Left forelimb (tissue), 1 donor: ENCODE measurements at regions not wholly inside any gene's neighbourhood (a gene's known extent, or its start where the extent isn't known, plus 50 kb on each side); places are given as distances from the start of the nearest gene placed in this dataset.

ENCODE experiments used
- DNase-seq: peaks from one replicate; pipeline ENCODE4 v3.0.0-alpha.2; 2018; ENCODE audit warnings: low spot score

DNA sequence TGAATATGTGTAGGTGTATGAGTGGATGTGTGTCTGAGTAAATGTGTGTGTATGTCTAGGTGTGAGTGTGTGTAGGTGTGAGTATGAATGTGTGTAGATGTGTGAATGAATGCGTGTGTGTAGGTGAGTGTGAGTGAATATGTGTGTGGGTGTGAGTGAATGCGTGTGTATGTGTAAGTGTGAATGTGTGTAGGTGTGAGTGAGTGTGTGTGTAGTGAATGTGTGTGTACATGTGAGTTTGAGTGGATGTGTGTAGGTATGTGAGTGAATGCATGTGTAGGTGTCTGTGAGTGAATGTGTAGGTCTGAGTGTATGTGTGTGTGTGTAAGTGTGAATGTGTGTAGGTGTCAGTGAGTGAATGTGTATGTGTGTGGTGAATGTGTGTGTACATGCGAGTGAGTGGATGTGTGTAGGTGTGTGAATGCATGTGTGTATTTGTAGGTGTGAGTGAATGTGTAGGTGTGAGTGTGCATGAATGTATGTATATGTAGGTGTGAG lies 201.0 kb upstream of the ZNF536 start:
- DNase-seq: no peak

DNA sequence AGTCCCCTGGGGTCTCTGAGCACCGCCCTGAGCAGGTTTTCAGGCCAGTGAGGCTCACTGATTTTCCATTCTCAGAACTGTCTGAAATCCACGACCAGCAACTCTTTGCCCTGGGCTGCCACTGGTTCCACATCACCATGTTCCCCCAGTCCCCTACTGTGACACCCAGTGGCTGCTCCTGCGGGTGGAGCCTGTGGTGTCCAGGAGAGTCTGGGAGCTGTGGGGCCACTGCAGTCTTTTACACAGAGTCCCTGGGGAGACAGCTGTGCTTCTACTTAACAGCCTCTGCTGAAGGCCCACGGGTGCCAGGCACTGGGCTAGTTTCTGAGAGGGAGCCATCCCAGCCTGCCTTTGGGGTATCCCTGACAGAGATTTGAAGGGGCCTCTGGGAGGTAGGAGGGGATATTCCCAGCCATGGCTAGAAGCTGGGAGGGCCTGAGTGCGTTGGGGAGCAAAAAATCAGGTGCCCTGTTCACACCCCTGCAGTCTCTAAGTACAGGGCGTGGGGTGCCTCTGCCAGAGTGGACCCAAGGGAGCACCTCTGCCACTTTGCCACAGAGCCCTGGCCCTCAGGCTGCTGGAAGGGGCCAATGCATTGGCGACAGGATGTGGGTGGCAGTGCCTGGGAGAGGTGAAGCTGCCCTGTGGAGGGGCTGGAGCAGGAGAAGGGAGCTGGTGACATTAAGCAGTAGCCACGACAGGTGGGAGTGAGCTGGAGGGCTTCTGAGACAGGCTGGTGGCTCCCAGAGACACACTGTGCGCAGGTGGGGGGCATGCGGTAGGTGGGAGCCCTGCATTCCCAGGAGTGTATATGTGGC lies 200.2 kb upstream of the ZNF536 start:
- no peak for DNase-seq

DNA sequence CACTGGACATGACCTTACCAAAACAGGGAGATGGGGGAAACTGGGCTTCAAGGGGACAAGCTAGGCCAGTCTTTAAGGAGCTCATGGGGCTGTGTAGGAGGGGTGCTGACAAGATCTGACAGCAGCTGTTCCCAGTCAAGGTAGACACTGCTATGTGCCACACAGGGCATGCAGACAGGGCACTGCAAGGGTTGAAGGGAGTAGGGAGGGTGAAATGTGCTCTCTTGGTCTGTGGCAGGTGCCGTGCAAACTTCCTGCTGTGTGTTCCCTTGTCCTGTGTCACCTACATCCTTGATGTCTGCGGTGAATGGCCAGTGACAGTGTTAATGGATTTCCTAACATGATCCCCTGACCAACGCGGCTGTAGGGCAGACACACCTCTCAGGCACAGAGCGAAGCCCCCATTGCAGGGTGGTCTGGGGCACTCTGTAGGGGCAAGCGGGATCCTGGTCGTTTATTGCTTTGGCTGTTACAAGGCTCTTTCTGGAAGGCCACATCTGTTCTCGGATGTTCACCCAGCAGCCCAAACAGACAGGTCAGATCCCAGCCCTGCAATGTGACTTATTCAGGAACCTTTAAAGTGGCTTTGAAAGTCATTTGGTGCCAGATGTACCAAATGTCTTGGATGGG lies 199.5 kb upstream of the ZNF536 start:
- no peak for DNase-seq

DNA sequence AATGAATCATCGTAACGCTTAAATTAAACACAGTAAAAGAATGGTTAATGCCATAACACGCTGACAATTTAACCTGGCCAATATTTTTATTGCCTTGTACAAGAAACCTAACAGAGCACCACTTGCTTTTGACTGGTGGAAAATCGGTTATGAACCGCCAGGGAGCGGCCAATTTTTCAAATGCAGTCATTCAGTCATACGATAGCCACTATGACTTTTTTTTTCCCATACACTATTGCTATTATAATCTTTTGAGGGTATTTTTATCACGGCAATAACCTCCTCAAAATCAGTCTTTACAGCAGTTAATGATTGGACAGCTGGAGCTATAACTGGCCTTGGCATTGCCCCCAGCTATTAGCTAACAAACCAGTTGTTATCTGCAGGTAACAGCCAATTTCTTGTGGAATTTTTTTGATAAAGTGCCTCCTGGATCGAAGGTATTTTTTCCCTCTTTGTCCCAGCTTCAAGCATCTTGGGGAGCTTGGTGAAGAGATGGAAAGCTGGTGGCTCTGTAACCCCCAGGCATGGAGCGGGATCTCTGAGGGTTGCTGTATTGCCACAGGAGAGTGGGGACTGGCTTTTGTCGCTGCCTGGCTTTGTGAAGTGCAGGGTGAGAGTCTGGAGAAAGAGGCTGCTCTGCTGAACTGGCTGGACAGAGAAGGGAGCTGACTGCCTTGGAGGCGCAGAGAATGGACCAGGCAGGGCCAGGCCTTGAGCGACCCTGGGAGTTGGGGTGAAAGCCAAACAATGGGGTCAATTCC lies 198.4 kb upstream of the ZNF536 start:
- DNase-seq: no peak

DNA sequence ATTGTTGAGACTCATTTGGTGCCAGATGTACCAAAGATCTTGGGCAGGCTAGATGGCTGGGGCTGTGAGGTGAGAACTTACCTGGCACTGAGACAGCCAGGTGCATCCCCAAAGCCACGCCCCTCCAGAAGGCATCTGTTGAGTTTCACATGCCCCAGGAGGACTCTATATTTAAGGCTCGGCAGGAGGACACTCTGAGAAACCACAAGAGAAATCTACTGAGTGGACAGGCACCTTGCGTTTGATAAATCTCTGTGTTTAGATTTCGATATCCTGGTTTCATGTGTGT lies 197.9 kb upstream of the ZNF536 start:
- no peak for DNase-seq

DNA sequence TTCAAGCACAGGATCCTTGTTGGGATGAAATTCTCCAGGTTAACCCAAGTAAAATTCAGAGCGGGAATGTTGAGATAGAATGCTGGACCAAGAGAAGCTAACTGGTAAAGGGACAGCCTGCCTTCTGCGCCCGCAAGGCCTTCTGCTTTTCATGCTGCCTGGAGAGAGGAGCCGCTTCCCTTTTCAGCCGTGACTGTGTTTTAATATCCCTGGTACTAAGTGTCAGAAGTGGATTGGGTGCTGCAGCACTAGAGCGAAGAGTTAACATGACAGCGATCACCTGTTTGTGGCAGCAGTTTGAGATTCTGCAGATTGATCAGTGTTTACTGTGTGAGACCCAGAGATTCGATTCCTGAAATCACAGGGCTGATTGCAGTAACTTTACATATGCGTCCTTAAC lies 197.4 kb upstream of the ZNF536 start:
- no peak for DNase-seq

DNA sequence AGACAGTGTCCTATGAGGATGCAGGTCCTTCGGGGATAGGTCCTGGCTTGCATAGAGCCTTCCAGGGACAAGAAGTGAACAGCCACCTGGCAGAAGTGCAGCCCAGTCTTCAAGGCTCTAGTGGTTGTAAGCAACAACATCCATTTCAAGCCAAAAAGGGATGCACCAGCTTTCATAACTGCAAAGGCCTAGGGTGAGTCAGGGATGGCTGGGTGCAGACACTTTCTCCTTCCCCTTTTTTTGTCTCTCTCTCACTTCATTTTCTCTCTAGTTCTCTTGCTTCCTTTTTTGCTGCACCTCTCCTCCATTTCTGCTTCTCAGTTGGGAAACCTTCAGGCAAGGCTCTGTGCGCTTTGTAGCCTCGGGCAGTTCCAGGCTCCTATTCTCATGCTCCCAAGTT lies 196.2 kb upstream of the ZNF536 start:
- no peak for DNase-seq

DNA sequence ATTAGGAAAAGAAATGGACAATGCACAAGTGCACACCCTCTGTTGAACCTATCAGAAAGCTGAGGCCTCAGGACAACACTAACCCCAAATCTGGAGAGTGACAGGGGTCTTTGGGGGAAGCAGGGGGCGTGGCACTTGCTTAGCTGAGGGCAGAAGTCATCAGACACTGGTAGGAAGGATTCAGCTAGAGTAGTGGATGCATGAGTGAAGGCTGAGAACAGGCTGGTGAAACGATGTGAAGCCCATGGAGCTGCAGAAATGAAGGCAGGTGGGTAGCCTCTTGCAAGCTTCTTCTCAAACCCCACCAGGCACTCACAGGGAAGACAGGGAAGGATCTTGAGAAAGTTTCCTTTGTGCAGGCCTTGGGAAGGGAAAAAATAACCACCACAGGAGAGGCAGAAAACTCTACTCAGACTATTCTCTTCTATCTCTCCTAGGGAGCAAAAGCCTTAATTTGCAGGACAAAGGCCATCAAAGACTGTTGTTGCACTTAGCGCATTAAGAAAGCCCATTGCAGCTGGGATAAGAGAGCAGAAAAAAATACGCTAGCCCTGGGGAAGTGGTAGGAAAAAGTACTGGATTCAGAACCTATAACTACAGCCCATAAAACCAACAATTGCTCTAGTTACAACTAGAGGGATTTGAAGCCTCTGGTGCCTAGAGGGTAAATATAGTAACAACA lies 193.3 kb upstream of the ZNF536 start:
- no peak for DNase-seq

DNA sequence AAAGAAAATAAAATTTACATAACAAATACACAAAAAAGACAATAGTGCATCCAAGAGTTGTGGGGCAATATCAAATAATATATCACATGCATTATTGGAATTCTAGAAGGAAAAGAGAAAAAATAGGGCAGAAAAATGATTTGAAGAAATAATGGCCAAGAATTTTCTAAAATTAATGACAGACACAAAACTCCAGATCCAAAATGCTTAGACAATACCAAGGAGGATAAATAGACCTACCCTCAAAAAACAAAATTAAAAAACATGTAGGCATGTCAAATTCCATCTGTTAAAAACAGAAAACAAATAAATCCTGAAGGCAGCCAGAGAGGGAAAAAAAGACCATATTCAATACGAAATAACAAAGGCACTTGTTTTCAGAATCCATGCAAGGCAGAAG lies 191.5 kb upstream of the ZNF536 start:
- DNase-seq: no peak

DNA sequence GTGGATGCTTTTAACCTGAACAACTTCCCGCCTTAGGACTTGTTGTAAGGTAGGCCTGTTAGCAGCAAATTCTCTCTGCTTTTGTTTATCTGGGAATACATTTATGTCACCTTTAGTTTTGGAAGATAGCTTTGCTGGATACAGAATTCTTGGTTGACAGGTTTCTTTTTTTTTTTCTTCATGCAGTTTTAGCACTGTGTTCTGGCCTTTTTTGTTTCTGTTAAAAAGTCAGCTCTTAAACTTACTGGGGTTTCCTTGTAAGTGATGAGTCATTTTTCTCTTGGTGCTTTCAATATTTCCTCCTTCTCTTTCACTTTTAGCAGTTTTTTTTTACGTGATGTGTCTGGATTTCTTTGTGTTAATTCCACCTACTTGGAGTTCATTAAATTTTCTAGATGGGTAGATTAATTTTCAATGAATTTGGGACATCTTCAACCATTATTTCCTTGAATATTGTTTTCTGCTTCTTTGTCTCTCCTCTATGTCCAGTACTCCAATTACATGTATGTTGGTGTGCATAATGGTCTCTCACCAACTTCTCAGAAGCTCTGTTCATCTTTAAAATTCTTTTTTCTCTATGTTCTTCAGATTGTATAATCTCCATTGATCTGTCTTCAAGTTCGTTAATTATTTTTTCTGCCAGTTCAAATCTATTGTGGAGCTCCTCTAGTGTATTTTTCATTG lies 188.2 kb upstream of the ZNF536 start:
- no peak for DNase-seq

DNA sequence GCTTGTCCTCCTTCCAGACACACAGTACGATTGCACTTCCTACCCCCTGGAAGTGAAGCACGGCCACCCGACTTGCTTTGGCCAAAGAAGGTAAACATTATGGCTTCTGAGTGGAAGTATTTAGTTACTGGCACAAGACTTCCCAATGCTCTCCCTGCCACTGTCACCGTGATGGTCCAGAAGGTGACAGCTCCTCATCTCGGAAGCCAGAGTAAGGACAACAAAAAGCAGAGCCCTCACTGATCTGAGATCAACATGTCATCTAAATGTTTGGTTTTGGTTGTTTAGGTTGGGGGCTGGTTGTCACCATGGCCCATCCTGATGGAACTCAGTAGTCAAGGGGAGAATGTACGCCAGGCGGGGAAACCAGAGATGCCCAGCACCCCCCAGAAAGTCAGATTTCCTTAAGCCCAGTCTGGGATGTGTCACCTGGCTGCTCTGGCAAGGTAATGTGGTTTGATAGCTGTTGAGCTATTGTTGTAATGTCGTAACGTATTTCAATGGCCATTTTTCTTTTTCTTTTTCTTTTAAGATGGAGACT lies 170.1 kb upstream of the ZNF536 start:
- DNase-seq: no peak

DNA sequence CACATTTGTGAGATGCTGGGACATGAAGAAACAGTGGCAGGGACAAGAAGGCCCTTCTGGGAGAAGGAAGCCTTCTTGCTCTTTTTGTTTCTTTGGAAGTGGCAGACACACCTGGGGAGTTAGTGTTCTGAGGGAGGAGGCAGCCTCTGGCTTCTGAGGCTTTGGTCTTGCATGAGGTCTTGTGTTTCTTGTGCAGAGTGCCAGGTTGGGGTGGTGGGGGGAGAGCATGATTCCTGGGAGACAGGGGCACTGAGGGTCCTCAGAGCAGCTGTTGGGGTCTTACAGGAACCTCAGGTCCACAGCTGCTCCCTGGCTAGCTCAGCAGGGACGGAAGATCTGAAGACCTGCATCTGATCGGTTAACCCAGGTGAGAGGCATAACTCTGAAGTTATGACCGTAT lies 167.5 kb upstream of the ZNF536 start:
- DNase-seq: no peak

DNA sequence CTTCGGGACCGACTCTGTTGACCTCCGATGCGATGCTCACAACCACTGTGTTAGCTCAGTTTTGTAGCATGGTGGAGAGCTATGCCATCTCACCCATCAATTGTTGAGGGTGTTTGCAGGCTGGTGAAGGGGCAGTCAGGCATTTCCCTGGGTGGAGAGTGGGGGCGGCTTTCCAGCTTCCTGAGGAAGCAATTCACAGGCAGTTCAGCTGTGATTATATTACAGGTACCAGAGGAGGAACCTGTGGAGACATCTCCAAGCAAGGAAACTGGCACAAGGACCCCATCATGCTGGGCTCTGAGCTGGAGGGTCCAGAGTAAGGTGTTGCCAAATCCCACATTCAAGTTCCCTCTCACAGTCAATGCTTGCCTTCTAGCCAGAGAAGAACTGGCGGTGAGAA lies 166.0 kb upstream of the ZNF536 start:
- DNase-seq: no peak

DNA sequence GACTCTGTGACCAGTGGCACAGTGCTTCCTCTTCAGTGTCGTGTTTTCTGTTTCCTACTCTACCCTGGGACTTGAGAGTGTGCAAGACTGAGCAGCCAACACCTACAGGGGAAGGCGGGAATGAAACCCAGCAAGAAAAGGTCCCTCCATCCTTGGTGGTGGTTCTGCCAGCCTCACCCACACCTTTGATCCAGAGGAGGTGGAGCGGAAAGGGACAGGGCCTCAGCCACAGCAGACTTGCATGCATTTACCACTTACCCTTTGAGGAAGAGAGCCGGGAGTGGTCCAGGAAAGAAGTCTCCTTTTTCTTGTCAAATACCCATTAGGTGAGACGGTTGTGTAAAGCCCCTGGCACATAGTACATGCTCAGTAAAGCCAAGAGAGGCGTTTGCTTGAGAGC lies 164.8 kb upstream of the ZNF536 start:
- DNase-seq: no peak

DNA sequence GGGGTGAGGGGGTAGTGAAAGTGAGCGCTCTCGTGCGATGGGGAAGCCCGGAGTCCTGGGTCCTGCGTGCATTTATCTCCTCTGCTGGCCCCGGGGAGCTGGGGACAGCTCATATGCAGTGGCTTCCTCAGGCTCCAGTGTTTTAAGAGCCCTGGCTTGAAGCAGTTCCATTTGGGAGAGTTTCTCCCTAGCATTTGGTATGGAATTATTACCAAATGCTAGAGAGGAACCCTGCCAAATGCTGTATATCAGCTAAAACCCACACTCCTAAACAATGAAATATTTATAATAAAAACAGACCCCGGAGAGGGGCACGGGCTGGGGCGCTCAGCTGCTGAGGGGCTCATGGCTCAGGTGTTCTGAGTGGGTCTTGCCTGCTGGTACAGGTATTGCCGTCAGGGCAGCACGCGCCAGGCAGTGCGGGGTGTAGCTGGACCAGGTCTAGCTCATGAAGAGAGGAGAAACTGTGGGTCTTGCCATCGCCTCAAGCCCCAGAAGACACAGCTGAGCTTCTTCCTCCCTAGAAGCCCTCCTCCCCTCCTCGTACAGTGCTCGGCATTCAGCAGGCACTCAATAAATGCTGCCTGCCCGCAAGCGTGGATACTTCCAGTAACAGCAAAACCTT lies 163.6 kb upstream of the ZNF536 start:
- DNase-seq: no peak

DNA sequence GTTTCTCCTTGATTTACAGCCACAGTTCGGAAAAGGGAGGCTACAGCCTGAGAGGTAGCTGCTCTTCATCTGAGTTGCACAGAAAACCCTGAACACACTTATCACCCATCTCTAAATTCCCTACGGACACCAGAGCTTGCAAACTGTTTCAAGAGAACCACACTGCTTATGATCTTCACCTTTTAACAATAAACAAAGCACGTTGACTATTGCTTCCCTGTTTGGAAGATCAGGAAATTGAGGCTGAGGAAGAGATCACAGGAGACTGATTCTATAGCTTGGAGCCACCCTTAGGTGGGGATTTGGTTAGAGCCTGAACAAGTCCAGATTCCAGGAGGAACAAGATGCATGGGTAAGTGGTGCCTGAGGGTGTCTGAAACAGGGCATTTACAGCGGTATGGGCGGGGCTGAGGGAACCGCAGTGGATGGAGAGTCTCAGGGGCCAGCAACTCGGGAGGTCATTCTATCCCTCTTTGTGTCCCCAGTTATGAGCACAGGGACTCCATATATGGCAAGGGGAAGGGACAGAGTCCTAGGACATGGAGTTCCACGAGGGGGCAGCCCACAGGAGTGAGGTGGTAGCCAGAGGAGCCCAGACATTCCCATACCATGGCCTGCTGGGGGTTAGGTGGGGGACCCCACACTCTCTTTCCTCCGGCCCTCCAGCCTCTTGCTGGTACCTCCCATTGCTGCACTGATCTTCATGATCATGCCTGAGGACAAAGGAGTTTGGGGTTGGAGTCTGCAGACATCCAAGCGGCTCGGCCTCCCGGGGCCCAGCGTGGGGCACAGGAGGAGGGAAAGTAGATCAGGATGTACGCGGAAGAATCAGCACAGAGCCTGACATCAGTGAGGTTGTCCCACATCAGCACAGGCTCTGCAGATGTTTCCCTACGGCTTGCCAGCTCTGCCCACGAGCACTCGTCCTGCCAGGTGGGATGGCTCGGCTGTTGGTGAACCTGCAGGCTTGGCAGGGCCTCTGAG lies 162.3 kb upstream of the ZNF536 start:
- DNase-seq: no peak

DNA sequence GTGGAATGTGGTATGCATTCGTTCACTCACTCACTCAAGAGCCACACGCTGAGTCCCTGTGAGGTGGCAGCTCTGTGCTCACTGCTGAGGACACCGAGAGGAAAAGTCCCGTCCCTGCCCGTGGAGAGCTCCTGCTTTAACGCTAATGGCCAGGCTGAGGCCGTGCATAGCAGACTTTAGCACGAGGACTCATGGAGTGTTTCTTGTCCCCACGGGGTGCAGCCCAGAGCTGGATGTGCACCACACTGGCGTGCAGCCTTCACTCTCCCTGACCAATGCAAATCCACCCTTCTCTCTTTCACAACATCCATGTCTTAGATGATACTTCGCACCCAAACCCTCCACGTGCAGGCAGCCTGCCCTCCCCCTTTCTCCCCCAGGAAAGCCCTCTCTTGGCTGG lies 159.6 kb upstream of the ZNF536 start:
- no peak for DNase-seq

DNA sequence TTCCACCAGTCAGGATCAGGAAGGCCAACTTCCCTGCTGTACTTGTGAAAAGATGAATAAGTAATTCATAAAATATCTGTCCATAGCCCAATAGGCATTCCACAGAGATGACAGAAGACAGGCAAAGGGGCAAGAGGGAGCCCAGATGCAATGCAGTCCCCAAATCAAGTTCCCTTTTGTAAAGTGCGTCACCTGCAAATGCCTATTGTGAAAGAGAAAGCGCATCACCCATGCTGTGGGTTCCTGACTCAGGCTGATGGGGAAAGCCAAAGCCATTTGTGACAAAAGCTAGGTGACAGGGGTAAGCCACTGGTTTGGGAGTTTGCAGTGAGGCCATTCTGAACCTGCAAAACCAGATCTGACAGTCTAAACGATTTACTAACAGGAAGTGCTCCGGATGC lies 157.5 kb upstream of the ZNF536 start:
- DNase-seq: no peak

DNA sequence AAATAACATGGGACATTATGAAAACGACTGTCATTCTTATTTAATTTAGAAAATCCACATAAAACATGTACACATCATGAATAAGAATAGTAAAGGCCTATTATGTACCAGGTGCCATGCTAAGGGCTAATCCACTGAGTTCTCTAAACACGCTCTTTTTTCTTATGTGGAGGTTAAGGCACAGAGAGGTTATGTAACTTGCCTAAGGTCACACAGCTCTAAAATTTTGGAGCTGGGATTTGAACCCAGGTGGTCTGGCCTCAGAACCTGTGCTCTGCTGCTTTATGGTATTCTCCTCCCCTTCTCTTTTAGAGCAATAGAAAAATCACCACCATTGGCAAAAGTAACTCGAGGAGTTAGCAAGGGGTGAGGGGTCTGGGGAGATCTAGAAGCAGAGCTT lies 156.9 kb upstream of the ZNF536 start:
- DNase-seq: no peak

DNA sequence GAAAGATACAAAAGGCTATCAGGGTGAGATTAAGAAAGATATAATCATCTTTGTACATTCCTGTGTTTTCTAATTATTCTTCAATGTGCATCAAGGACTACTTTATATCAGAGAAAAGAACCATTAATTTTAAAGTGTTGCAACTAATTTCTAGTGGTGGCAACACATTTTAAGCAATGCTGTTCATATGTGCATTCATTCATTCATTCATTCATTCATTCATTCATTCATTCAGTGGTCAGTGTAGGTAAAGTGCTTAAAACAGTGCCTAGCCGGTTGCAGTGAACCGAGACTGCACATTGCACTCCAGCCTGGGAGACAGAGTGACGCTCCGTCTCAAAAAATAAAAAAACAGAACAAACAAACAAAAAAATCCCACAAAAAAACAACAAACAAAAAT lies 155.7 kb upstream of the ZNF536 start:
- DNase-seq: no peak
